Left lung (tissue), 4 donors: ENCODE measurements at regions not wholly inside any gene's neighbourhood (a gene's known extent, or its start where the extent isn't known, plus 50 kb on each side); places are given as distances from the start of the nearest gene placed in this dataset.

Experiments
- ATAC-seq: fragments of 200-7000 bp; cut with Tn5 transposase; one replicate; pipeline ENCODE4 v1.9.1; 2020; ENCODE audit warnings: moderate library complexity
- DNase-seq, 4 donors: peaks; one replicate each; pipeline ENCODE4 v3.0.0-alpha.2; 2013 to 2020
- H3K27ac ChIP-seq, 2 donors: fragments of 200-600 bp; sonication (generic) in 1 of 2; one replicate each; pipeline versions ENCODE4 v1.5.0 to v1.8.0; 2020 to 2021
- H3K27me3 ChIP-seq, 2 donors: fragments of 200-600 bp; sonication (generic) in 1 of 2; one replicate each; pipeline versions ENCODE4 v1.5.0 to v1.8.0; 2020 to 2021
- H3K36me3 ChIP-seq, 2 donors: fragments of 200-600 bp; sonication (generic) in 1 of 2; one replicate each; pipeline versions ENCODE4 v1.5.0 to v1.8.0; 2020 to 2021
- H3K4me1 ChIP-seq, 2 donors: fragments of 200-600 bp; one replicate each; pipeline ENCODE4 v1.8.0; 2021
- H3K4me3 ChIP-seq, 2 donors: fragments of 200-600 bp; sonication (generic) in 1 of 2; one replicate each; pipeline versions ENCODE4 v1.5.0 to v1.8.0; 2020 to 2021; ENCODE audit warnings: mild to moderate bottlenecking in 1 of 2
- H3K9me3 ChIP-seq, 2 donors: fragments of 200-600 bp; sonication (generic) in 1 of 2; one replicate each; pipeline versions ENCODE4 v1.5.0 to v1.8.0; 2020 to 2021
- intact Hi-C, 2 donors: fragments of 100-400 bp; cut with DNase I; formaldehyde crosslinking; loops; one replicate each; pipeline versions ENCODE4 v1.11.2 to v1.14.2; 2022
- TF ChIP-seq, protein P1 (sequence below), 2 donors: fragments of 200-600 bp; sonication (generic) in 1 of 2; IDR thresholded peaks; one replicate each; pipeline versions ENCODE4 v1.5.0 to v1.8.0; 2021; ENCODE audit warnings: antibody characterized with exemption in 2 of 2
- donor health status: DM: no; HTN: yes; CAD: no.
- donor health status: DM: no; HTN: no; CAD: no.

DNA sequence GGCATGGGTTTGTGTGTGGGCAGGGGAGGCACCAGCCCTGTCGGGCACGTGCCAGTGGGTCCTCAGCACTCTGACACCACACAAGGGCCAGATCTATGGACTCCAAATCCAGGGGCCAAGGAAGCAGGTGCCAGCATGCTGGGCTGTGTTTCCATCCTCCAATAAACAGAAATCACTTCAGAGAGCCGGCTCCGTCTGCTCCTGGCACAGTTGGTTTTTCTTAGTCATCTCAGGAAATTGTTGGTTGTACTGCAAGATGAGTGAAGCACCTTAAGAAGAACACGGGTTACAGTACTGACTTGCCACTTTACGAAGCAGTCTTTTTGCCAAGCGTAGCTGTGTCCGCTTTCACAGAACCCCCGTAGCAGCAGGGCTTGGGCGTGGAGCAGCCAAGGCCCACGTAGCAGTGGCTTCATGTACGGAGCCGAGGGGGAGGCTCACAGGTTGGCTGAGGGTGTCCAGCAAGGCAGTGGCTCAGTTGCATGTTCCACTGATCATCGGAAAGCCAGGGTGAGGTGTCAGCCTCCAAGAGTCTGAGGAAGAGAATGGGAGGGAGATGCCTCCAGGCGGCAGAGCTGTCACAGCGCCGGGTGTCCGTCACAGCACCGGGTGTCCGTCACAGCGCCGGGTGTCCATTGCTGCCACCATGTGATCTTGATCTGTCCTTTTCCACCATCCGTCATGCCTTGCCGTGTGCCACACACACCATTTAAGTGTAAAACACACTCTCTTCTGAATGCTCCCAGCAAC, 314.9 kb downstream of the CTTN start:
- intact Hi-C loops = no loop called here
- no peaks in the 10 kb centered on the region for H3K4me1 ChIP-seq
- no peaks in the 10 kb centered on the region for H3K36me3 ChIP-seq
- DNase-seq (no peak), ATAC-seq (no peak)
- H3K27me3 ChIP-seq = peaks cover 0 to 70% of the 10 kb centered on the region in 2 donors
- H3K4me3 ChIP-seq = no peak overlapping the region
- H3K9me3 ChIP-seq = no peaks in the 10 kb centered on the region
- no peak overlapping the region for H3K27ac ChIP-seq
- TF ChIP-seq, protein P1, sequence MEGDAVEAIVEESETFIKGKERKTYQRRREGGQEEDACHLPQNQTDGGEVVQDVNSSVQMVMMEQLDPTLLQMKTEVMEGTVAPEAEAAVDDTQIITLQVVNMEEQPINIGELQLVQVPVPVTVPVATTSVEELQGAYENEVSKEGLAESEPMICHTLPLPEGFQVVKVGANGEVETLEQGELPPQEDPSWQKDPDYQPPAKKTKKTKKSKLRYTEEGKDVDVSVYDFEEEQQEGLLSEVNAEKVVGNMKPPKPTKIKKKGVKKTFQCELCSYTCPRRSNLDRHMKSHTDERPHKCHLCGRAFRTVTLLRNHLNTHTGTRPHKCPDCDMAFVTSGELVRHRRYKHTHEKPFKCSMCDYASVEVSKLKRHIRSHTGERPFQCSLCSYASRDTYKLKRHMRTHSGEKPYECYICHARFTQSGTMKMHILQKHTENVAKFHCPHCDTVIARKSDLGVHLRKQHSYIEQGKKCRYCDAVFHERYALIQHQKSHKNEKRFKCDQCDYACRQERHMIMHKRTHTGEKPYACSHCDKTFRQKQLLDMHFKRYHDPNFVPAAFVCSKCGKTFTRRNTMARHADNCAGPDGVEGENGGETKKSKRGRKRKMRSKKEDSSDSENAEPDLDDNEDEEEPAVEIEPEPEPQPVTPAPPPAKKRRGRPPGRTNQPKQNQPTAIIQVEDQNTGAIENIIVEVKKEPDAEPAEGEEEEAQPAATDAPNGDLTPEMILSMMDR (IDR thresholded peaks at IDR 0.05) = no peak

DNA sequence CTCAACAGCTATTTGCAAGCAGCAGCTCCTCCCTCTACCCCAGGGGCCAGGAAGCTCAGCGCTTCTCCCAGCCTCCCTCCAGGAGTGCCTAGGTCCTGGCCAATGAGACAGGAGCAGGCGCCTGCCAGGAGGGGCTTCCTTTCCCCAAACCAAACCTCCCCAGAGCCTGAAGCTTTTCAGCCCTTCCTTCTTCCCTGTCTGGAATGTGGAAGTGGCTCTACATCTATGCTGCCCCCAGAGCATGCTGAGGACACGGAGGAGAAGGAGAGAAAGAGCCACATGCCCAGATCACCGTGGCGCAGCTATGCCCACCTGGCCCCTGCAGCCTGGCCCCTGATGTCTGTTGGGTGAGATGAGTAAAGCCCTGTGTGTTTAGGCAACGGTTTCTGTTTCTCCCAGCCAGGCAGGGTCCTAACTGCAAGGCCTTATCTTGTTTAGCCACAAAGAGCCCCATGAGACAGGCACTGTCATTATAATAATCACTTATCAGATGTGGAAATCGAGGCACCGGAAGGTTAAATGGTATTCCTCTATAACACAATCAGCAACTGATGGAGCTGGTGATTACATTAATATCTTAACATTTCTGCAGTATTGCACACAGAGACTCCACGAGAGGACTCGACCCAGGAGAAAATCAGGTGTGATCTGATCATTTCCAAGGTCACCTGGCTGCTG, 315.8 kb downstream of the CTTN start:
- intact Hi-C loops = no loop called here
- H3K4me1 ChIP-seq = no peaks in the 10 kb centered on the region
- no peaks in the 10 kb centered on the region for H3K9me3 ChIP-seq
- H3K4me3 ChIP-seq = no peak overlapping the region
- DNase-seq (no peak), ATAC-seq (no peak)
- H3K36me3 ChIP-seq = no peaks in the 10 kb centered on the region
- H3K27me3 ChIP-seq = peaks cover 0 to 78% of the 10 kb centered on the region in 2 donors
- TF ChIP-seq, protein P1 (IDR thresholded peaks at IDR 0.05) = no peak
- no peak overlapping the region for H3K27ac ChIP-seq

DNA sequence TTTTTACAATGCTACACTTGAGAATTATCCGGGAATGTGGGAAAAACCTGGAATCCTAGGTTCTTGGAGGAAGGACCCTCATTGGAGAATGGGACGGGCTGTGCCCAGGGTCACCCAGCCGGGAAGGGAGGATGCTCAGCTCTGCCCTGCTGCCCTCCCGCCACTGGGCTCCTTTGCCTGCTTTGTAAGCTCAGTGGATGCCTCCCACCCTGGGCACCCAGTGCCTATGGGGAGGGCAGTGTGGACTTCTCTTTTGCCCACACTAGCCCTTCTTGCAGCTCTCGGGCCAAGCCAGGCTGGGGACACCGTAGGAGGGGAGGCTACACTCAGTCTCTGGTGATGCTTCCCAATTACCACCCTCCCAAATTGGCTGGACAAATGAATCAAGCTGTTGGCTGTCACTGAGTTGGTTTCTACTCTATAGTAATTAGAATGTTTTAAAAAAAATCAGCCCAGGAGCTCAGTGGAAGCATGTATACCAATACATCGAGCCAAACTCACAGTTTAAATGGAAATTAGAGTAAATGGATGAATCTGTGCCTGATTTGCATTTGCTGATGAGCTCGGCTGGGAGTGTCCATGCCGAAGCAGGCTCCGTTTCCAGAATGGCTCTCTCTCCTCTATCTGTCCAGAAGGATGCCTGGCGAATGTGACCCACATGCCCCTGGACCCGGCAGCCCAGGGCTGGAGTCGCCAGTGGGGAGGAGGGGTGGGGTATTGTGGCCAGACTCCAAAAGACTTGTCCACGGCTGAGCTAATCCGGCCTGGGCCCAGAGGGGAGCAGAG, 317.0 kb downstream of the CTTN start:
- no peak for ATAC-seq
- H3K4me1 ChIP-seq = no peaks in the 10 kb centered on the region
- peak in 1 of 4 donors; percentile 63 for DNase-seq
- no peaks in the 10 kb centered on the region for H3K9me3 ChIP-seq
- intact Hi-C loops = no loop called here
- H3K36me3 ChIP-seq = no peaks in the 10 kb centered on the region
- H3K27me3 ChIP-seq = peaks cover 0 to 81% of the 10 kb centered on the region in 2 donors
- no peak overlapping the region for H3K27ac ChIP-seq
- no peak overlapping the region for H3K4me3 ChIP-seq
- TF ChIP-seq, protein P1 (IDR thresholded peaks at IDR 0.05) = no peak

DNA sequence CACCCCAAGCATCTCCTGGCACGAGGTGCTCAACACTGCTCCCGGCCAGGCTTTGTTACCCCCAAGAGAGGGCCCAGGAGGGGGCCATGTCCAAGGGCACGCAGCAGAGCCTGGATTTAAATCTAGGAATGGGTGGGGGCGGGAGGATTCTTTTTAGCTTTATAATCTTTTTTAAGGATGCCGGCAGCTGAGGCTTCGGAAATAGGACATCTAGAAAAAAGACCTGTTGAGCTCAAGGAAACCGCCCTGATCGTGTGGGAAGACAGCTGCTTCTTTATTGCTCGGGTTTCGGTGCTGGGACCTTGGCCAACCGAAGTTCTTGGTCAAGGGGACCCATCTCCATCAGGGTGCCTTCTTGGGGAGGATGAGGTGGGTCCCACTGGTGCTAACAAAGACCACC, 317.9 kb downstream of the CTTN start:
- Histone ChIP-seq H3K27ac (no peak overlapping the region), H3K9me3 (no peaks in the 10 kb centered on the region), H3K4me3 (no peak overlapping the region), H3K4me1 (no peaks in the 10 kb centered on the region), H3K36me3 (no peaks in the 10 kb centered on the region), H3K27me3 (peaks cover 0 to 79% of the 10 kb centered on the region in 2 donors)
- TF ChIP-seq, protein P1 (IDR thresholded peaks at IDR 0.05) = no peak
- no peak for DNase-seq
- intact Hi-C loops = no loop called here
- no peak for ATAC-seq
